Stimulated activated CD8-positive, alpha-beta memory T cell treated with anti-CD3 and anti-CD28 coated beads, Interleukin-12 subunit alpha, Interleukin-12 subunit beta, amount 100 ng/mL, for 4 hours (primary cell): ENCODE measurements at regions not wholly inside any gene's neighbourhood (a gene's known extent, or its start where the extent isn't known, plus 50 kb on each side); places are given as distances from the start of the nearest gene placed in this dataset.
A peak's percentile ranks its signal among the peaks of the same experiment; 100 is the strongest.
"Not testable (repeated sequence)": the region's sequence is repeated elsewhere in the genome, so short reads cannot be mapped to it uniquely, and the experiment has no call there.

ENCODE experiments used
- DNase-seq: peaks from one replicate; pipeline ENCODE4 v3.0.0-alpha.2; 2020; ENCODE audit warnings: low read depth

GRCh38 chr2:62330959-62331358 lies 135.0 kb downstream of the B3GNT2 start:
- no peak for DNase-seq

GRCh38 chr2:62329797-62330196 lies 133.9 kb downstream of the B3GNT2 start:
- DNase-seq = no peak

GRCh38 chr2:62326735-62327134 lies 130.8 kb downstream of the B3GNT2 start:
- DNase-seq = no peak

GRCh38 chr2:62325398-62325797 lies 129.5 kb downstream of the B3GNT2 start:
- no peak for DNase-seq

- no peak for DNase-seq
Observed at GRCh38 chr2:62321380-62322289, 125.7 kb downstream of the B3GNT2 start.

GRCh38 chr2:62320657-62321357 lies 124.9 kb downstream of the B3GNT2 start:
- no peak for DNase-seq

GRCh38 chr2:62320137-62320536 lies 124.2 kb downstream of the B3GNT2 start:
- not testable (repeated sequence) for DNase-seq

GRCh38 chr2:62319070-62319469 lies 123.2 kb downstream of the B3GNT2 start:
- DNase-seq = no peak

GRCh38 chr2:62315476-62315875 lies 119.6 kb downstream of the B3GNT2 start:
- DNase-seq = no peak

- DNase-seq = no peak
Observed at GRCh38 chr2:62314291-62314690, 118.4 kb downstream of the B3GNT2 start.

- DNase-seq = no peak
Observed at GRCh38 chr2:62313449-62314227, 117.7 kb downstream of the B3GNT2 start.

GRCh38 chr2:62309465-62310091 lies 113.7 kb downstream of the B3GNT2 start:
- DNase-seq = peak; percentile 15

GRCh38 chr2:62309081-62309464 lies 113.2 kb downstream of the B3GNT2 start:
- DNase-seq = no peak

GRCh38 chr2:62307469-62308389 lies 111.8 kb downstream of the B3GNT2 start:
- no peak for DNase-seq

GRCh38 chr2:62306751-62307468 lies 111.0 kb downstream of the B3GNT2 start:
- no peak for DNase-seq

GRCh38 chr2:62305421-62306176 lies 109.7 kb downstream of the B3GNT2 start:
- DNase-seq = peak; percentile 63

GRCh38 chr2:62304429-62305417 lies 108.8 kb downstream of the B3GNT2 start:
- DNase-seq = peak; percentile 35

- no peak for DNase-seq
Observed at GRCh38 chr2:62303788-62304187, 107.9 kb downstream of the B3GNT2 start.
